Type B pancreatic cell (in vitro differentiated cells): ENCODE measurements at regions not wholly inside any gene's neighbourhood (a gene's known extent, or its start where the extent isn't known, plus 50 kb on each side); places are given as distances from the start of the nearest gene placed in this dataset.

ENCODE experiments used
- DNase-seq: peaks from one replicate; pipeline ENCODE4 v3.0.0; 2021; ENCODE audit warnings: mixed read lengths; ENCODE audit not compliant: unreplicated experiment; ENCODE audit errors: extremely low spot score
- H3K27ac Mint-ChIP-seq: 2 replicates; pipeline ENCODE4 v1.8.0; 2021; ENCODE audit warnings: mild to moderate bottlenecking, mixed read lengths
- H3K27me3 Mint-ChIP-seq: 2 replicates; pipeline ENCODE4 v1.8.0; 2021; ENCODE audit warnings: mixed read lengths
- H3K36me3 Mint-ChIP-seq: 2 replicates; pipeline ENCODE4 v1.8.0; 2021; ENCODE audit warnings: mixed read lengths
- H3K4me1 Mint-ChIP-seq: one replicate; pipeline ENCODE4 v1.8.0; 2021; ENCODE audit warnings: mixed read lengths; ENCODE audit not compliant: unreplicated experiment
- H3K4me3 Mint-ChIP-seq: 2 replicates; pipeline ENCODE4 v1.8.0; 2021; ENCODE audit warnings: mild to moderate bottlenecking, mixed read lengths
- H3K9me3 Mint-ChIP-seq: 2 replicates; pipeline ENCODE4 v1.8.0; 2021; ENCODE audit warnings: mixed read lengths
- TF ChIP-seq, protein P1 (sequence below): fragments of 200-600 bp; sonication (generic); conservative IDR thresholded peaks from 2 replicates; pipeline ENCODE4 v1.5.0; 2021; ENCODE audit warnings: antibody characterized with exemption, mild to moderate bottlenecking

- Mint-ChIP-seq H3K27me3 (no peaks in the 10 kb centered on the region), H3K36me3 (no peaks in the 10 kb centered on the region), H3K27ac (no peak overlapping the region), H3K4me1 (no peaks in the 10 kb centered on the region), H3K9me3 (no peaks in the 10 kb centered on the region), H3K4me3 (no peak overlapping the region)
- TF ChIP-seq, protein P1, sequence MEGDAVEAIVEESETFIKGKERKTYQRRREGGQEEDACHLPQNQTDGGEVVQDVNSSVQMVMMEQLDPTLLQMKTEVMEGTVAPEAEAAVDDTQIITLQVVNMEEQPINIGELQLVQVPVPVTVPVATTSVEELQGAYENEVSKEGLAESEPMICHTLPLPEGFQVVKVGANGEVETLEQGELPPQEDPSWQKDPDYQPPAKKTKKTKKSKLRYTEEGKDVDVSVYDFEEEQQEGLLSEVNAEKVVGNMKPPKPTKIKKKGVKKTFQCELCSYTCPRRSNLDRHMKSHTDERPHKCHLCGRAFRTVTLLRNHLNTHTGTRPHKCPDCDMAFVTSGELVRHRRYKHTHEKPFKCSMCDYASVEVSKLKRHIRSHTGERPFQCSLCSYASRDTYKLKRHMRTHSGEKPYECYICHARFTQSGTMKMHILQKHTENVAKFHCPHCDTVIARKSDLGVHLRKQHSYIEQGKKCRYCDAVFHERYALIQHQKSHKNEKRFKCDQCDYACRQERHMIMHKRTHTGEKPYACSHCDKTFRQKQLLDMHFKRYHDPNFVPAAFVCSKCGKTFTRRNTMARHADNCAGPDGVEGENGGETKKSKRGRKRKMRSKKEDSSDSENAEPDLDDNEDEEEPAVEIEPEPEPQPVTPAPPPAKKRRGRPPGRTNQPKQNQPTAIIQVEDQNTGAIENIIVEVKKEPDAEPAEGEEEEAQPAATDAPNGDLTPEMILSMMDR = no peak
- DNase-seq = no peak
Observed at GRCh38 chr1:105779727-105780126, 1276.7 kb upstream of the PRMT6 start.

DNA sequence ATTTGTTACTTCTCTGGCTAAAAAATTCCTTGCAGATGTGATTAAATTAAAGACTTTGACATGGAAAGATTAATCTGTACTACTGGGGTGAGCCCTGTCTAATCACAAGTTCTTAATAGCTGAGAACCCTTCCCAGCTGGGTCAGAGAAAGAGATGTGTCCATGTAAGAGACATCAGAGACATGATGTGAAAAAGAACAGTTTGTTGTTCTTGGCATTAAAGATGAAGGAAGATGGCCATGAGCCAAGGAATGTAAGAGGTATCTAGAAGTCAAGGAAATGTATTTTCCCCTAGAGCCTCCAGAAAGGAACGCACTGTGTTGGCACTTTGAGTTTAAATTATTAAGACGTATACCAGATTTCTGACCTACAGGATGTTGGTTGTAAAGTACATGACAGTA, 1271.5 kb upstream of the PRMT6 start:
- H3K27ac Mint-ChIP-seq = no peak overlapping the region
- no peaks in the 10 kb centered on the region for H3K27me3 Mint-ChIP-seq
- no peak for DNase-seq
- no peaks in the 10 kb centered on the region for H3K9me3 Mint-ChIP-seq
- no peak overlapping the region for H3K4me3 Mint-ChIP-seq
- no peaks in the 10 kb centered on the region for H3K36me3 Mint-ChIP-seq
- H3K4me1 Mint-ChIP-seq = no peaks in the 10 kb centered on the region
- TF ChIP-seq, protein P1 = no peak

DNA sequence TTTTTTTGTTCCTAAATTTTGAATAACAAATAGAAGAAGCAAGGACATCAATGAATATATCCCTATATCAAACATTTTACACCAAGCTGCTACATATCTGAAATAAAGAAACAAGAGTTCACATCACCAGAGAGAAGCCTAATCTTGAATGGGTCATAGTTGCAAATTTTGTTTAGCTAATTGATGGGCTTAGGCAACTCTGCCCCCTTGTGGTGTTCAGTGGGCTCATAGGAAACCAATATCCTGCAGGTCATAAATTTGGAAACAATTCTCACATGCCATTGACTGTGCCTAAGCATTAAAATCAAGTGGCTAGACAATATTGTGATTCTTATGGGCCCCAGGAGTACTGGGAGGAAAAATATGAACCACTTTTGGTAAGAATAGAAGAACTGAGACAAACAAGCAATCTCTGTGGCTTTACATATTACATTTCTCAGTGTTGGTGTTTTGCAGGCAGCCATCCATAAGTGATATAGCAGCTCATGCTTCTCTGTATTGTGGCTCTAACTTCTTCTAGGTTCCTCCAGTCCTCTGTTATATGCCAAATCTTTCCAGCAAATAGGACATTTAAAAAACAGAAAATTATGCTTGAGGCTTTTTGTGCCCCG, 1262.8 kb upstream of the PRMT6 start:
- Mint-ChIP-seq H3K4me3 (no peak overlapping the region), H3K27me3 (no peaks in the 10 kb centered on the region), H3K27ac (no peak overlapping the region), H3K9me3 (no peaks in the 10 kb centered on the region), H3K4me1 (peaks cover 5% of the 10 kb centered on the region), H3K36me3 (no peaks in the 10 kb centered on the region)
- TF ChIP-seq, protein P1 = peak; percentile 89
- no peak for DNase-seq

DNA sequence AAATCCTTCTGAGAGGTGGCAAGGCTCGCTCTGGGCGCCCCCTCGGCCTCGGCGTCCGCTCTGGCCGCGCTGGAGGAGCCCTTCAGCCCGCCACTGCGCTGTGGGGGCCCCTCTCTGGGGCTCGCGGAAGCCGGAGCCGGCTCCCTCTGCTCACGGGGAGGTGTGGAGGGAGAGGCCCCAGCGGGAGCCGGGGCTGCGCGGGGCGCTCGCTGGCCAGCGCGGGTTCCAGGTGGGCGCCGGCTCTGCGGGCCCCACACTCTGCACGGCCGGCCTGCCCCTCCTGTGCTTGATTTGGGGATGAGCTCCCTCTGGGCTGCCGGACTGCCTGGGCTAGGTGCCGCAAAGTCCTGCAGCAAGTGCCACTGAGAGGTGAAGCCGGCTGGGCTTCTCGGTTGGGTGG, 1260.7 kb upstream of the PRMT6 start:
- Mint-ChIP-seq H3K36me3 (no peaks in the 10 kb centered on the region), H3K9me3 (no peaks in the 10 kb centered on the region), H3K4me1 (peaks cover 5% of the 10 kb centered on the region), H3K27me3 (no peaks in the 10 kb centered on the region), H3K4me3 (no peak overlapping the region), H3K27ac (no peak overlapping the region)
- DNase-seq = no peak
- TF ChIP-seq, protein P1 = no peak

DNA sequence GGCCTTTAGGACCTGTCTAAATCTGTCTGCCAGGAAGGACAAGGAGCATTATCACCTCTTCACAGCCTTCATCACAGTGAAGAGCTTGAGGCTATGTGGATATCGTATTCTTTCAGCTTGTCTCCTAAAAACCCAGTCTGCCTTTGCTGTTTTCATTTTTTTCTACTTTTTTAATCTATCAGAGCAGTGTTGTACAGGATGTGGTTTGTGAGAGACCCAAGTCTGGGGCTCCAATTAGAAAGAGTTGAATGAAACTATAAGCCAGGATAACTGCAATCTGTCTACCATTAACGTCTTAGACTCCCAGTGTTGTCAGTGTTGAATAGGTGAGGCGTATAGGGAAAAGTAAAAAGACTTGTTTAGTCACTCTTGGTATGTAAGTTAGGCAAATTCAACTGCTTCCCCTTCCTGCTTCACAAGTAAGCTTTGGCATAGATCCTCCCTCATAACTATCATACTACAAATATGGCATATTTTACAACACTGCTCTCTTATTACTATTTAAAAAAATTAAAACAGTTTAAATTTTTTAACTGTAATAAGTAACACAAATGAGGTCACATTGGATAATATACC, 1225.8 kb upstream of the PRMT6 start:
- H3K4me3 Mint-ChIP-seq = peak overlapping the region; percentile 10
- no peaks in the 10 kb centered on the region for H3K9me3 Mint-ChIP-seq
- no peaks in the 10 kb centered on the region for H3K27me3 Mint-ChIP-seq
- no peaks in the 10 kb centered on the region for H3K4me1 Mint-ChIP-seq
- TF ChIP-seq, protein P1 = no peak
- peak overlapping the region; percentile 27 for H3K27ac Mint-ChIP-seq
- no peak for DNase-seq
- no peaks in the 10 kb centered on the region for H3K36me3 Mint-ChIP-seq
